OCI-LY1 (cell line): ENCODE measurements at regions not wholly inside any gene's neighbourhood (a gene's known extent, or its start where the extent isn't known, plus 50 kb on each side); places are given as distances from the start of the nearest gene placed in this dataset.

Source experiments
- H2AFZ ChIP-seq: fragments of 200-600 bp; sonication (generic), shearing (Covaris generic); 2 replicates; pipeline ENCODE4 v1.6.0; 2014; ENCODE audit warnings: antibody characterized with exemption, mild to moderate bottlenecking, low read length
- H3F3A ChIP-seq: fragments of 200-600 bp; sonication (generic), shearing (Covaris generic); 2 replicates; pipeline ENCODE4 v1.6.0; 2014; ENCODE audit warnings: mild to moderate bottlenecking, antibody characterized with exemption, low read length, moderate library complexity; ENCODE audit not compliant: insufficient read depth
- H3K27ac ChIP-seq: fragments of 200-600 bp; sonication (generic); 2 replicates; pipeline ENCODE4 v1.5.1; 2014; ENCODE audit warnings: low read length, mixed run types, mild to moderate bottlenecking, low read depth; ENCODE audit not compliant: poor library complexity, severe bottlenecking
- H3K27me3 ChIP-seq: fragments of 200-600 bp; sonication (generic); 2 replicates; pipeline ENCODE4 v1.6.0; 2014; ENCODE audit warnings: antibody characterized with exemption, mild to moderate bottlenecking, low read length, moderate library complexity; ENCODE audit not compliant: insufficient read depth
- H3K36me3 ChIP-seq: fragments of 200-600 bp; sonication (generic); 2 replicates; pipeline ENCODE4 v1.6.1; 2014; ENCODE audit warnings: mild to moderate bottlenecking, antibody characterized with exemption, low read length, moderate library complexity, mixed read lengths; ENCODE audit not compliant: insufficient read depth
- H3K4me1 ChIP-seq: fragments of 200-600 bp; sonication (generic); 2 replicates; pipeline ENCODE4 v1.5.1; 2014; ENCODE audit warnings: mild to moderate bottlenecking, low read length, moderate library complexity; ENCODE audit not compliant: insufficient read depth, severe bottlenecking
- H3K4me2 ChIP-seq: fragments of 200-600 bp; sonication (generic), shearing (Covaris generic); 2 replicates; pipeline ENCODE4 v1.6.1; 2014; ENCODE audit warnings: low read length
- H3K4me3 ChIP-seq: fragments of 200-600 bp; sonication (generic); 2 replicates; pipeline ENCODE4 v1.5.1; 2014; ENCODE audit warnings: low read length, low read depth, mild to moderate bottlenecking, mixed read lengths; ENCODE audit not compliant: poor library complexity, severe bottlenecking
- H3K79me2 ChIP-seq: fragments of 200-600 bp; shearing (Covaris generic); 2 replicates; pipeline ENCODE4 v1.6.1; 2016; ENCODE audit warnings: mixed run types, low read length, mixed read lengths; ENCODE audit not compliant: insufficient read depth
- H3K9ac ChIP-seq: fragments of 200-600 bp; sonication (generic), shearing (Covaris generic); 2 replicates; pipeline ENCODE4 v1.6.1; 2014; ENCODE audit warnings: mild to moderate bottlenecking, low read length, mixed read lengths
- H3K9me2 ChIP-seq: fragments of 200-600 bp; sonication (generic), shearing (Covaris generic); 2 replicates; pipeline ENCODE4 v1.6.1; 2014; ENCODE audit warnings: low read depth, mild to moderate bottlenecking, low read length, mixed read lengths
- H3K9me3 ChIP-seq: fragments of 200-600 bp; shearing (Covaris generic); 2 replicates; pipeline ENCODE4 v1.6.1; 2014; ENCODE audit warnings: low read length, mixed read lengths
- H4K20me1 ChIP-seq: fragments of 200-600 bp; sonication (generic), shearing (Covaris generic); 2 replicates; pipeline ENCODE4 v1.6.0; 2016; ENCODE audit warnings: mild to moderate bottlenecking, low read length; ENCODE audit not compliant: insufficient read depth
- EZH2 ChIP-seq: fragments of 200-600 bp; sonication (generic), shearing (Covaris generic); IDR thresholded peaks from 2 replicates; pipeline ENCODE4 v1.8.0; 2017; ENCODE audit warnings: borderline replicate concordance, mixed run types, mild to moderate bottlenecking, antibody characterized with exemption, low read length, moderate library complexity, mixed read lengths
- TF ChIP-seq, protein P1 (sequence below): fragments of 200-600 bp; sonication (generic), shearing (Covaris generic); IDR thresholded peaks from 2 replicates; pipeline ENCODE4 v1.5.1; 2017; ENCODE audit warnings: mild to moderate bottlenecking, antibody characterized with exemption, low read length, moderate library complexity, mixed read lengths

GRCh38 chr4:120236873-120237272, 170.2 kb upstream of the MAD2L1 start:
- Histone ChIP-seq H3K9ac (no peak overlapping the region), H3K79me2 (no peaks in the 10 kb centered on the region), H2AFZ (no peak overlapping the region)

GRCh38 chr4:120232050-120232449, 165.4 kb upstream of the MAD2L1 start:
- H3F3A ChIP-seq = no peaks in the 10 kb centered on the region
- H3K9ac ChIP-seq = no peak overlapping the region
- 0 out of 2 replicates have a peak, but pooled peaks cover 2% of the 10 kb centered on the region for H3K27me3 ChIP-seq
- no peak overlapping the region for H3K27ac ChIP-seq
- no peaks in the 10 kb centered on the region for H3K9me3 ChIP-seq
- no peaks in the 10 kb centered on the region for H3K36me3 ChIP-seq
- H3K4me1 ChIP-seq = no peaks in the 10 kb centered on the region
- H3K9me2 ChIP-seq = no peaks in the 10 kb centered on the region
- no peaks in the 10 kb centered on the region for H3K79me2 ChIP-seq
- H3K4me2 ChIP-seq = no peak overlapping the region
- H4K20me1 ChIP-seq = no peaks in the 10 kb centered on the region
- no peak for TF ChIP-seq EZH2
- TF ChIP-seq, protein P1, sequence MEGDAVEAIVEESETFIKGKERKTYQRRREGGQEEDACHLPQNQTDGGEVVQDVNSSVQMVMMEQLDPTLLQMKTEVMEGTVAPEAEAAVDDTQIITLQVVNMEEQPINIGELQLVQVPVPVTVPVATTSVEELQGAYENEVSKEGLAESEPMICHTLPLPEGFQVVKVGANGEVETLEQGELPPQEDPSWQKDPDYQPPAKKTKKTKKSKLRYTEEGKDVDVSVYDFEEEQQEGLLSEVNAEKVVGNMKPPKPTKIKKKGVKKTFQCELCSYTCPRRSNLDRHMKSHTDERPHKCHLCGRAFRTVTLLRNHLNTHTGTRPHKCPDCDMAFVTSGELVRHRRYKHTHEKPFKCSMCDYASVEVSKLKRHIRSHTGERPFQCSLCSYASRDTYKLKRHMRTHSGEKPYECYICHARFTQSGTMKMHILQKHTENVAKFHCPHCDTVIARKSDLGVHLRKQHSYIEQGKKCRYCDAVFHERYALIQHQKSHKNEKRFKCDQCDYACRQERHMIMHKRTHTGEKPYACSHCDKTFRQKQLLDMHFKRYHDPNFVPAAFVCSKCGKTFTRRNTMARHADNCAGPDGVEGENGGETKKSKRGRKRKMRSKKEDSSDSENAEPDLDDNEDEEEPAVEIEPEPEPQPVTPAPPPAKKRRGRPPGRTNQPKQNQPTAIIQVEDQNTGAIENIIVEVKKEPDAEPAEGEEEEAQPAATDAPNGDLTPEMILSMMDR = no peak
- H3K4me3 ChIP-seq = no peak overlapping the region
- H2AFZ ChIP-seq = no peak overlapping the region

More at GRCh38 chr4:120236873-120237272, 170.2 kb upstream of the MAD2L1 start:
- no peaks in the 10 kb centered on the region for H3K27me3 ChIP-seq
- no peak overlapping the region for H3K4me2 ChIP-seq
- H3K36me3 ChIP-seq = no peaks in the 10 kb centered on the region
- TF ChIP-seq EZH2 = no peak
- TF ChIP-seq, protein P1 = no peak
- no peak overlapping the region for H3K27ac ChIP-seq
- no peaks in the 10 kb centered on the region for H3K9me2 ChIP-seq
- H3K4me3 ChIP-seq = no peak overlapping the region
- no peaks in the 10 kb centered on the region for H3K9me3 ChIP-seq
- H4K20me1 ChIP-seq = no peaks in the 10 kb centered on the region
- no peaks in the 10 kb centered on the region for H3F3A ChIP-seq
- no peaks in the 10 kb centered on the region for H3K4me1 ChIP-seq

DNA sequence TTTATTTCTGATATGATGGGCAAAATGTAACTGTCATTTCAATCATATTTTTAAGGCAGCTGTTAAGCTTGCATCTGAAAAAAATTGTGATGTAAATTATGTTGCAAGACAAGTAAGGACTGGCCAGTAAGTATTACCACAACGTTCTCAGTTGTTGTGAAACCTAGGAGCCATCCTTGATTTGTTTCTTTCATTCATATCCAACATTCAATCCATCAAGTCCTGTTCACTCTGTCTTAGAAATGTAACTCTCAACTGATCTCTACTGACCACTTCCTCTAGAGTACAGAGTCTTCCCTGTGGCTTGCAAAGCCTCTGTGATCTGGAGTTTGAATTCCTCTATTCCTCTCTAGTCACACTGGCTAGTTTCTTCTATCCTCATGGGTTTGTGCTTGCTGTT, 161.4 kb upstream of the MAD2L1 start:
- H3F3A ChIP-seq = no peaks in the 10 kb centered on the region
- H3K79me2 ChIP-seq = no peaks in the 10 kb centered on the region
- H4K20me1 ChIP-seq = no peaks in the 10 kb centered on the region
- no peak for TF ChIP-seq EZH2
- TF ChIP-seq, protein P1 = no peak
- no peaks in the 10 kb centered on the region for H3K36me3 ChIP-seq
- no peak overlapping the region for H3K27ac ChIP-seq
- H3K4me3 ChIP-seq = no peak overlapping the region
- H3K4me1 ChIP-seq = no peaks in the 10 kb centered on the region
- H3K9me3 ChIP-seq = no peaks in the 10 kb centered on the region
- H3K9ac ChIP-seq = no peak overlapping the region
- no peak overlapping the region for H3K4me2 ChIP-seq
- H2AFZ ChIP-seq = no peak overlapping the region
- 0 out of 2 replicates have a peak, but pooled peaks cover 5% of the 10 kb centered on the region for H3K27me3 ChIP-seq
- no peaks in the 10 kb centered on the region for H3K9me2 ChIP-seq
